NCI-H1417 treated with DMSO at 0.1 percent for 48 hours (cell line): ENCODE measurements at regions not wholly inside any gene's neighbourhood (a gene's known extent, or its start where the extent isn't known, plus 50 kb on each side); places are given as distances from the start of the nearest gene placed in this dataset.
"Not testable (repeated sequence)": the region's sequence is repeated elsewhere in the genome, so short reads cannot be mapped to it uniquely, and the experiment has no call there.

ENCODE experiments used
- DNase-seq: peaks from one replicate; lab custom pipeline; 2025; lab: John Stamatoyannopoulos, UW

- no peak for DNase-seq
These were observed 653.3 kb upstream of the RGS18 start for GRCh38 chr1:191504999-191505398.

GRCh38 chr1:191508239-191508638 lies 650.0 kb upstream of the RGS18 start:
- no peak for DNase-seq

- not testable (repeated sequence) for DNase-seq
These were observed 646.8 kb upstream of the RGS18 start for GRCh38 chr1:191511480-191511879.

GRCh38 chr1:191517826-191518225 lies 640.4 kb upstream of the RGS18 start:
- DNase-seq, result no peak

- DNase-seq, result no peak
These were observed 638.7 kb upstream of the RGS18 start for GRCh38 chr1:191519519-191519918.

- no peak for DNase-seq
These were observed 637.9 kb upstream of the RGS18 start for GRCh38 chr1:191520345-191520744.

GRCh38 chr1:191525944-191526343 lies 632.3 kb upstream of the RGS18 start:
- not testable (repeated sequence) for DNase-seq

- DNase-seq, result no peak
These were observed 630.0 kb upstream of the RGS18 start for GRCh38 chr1:191528275-191528674.

GRCh38 chr1:191530928-191531327 lies 627.3 kb upstream of the RGS18 start:
- no peak for DNase-seq

GRCh38 chr1:191533254-191533653 lies 625.0 kb upstream of the RGS18 start:
- no peak for DNase-seq

- DNase-seq, result no peak
These were observed 621.4 kb upstream of the RGS18 start for GRCh38 chr1:191536791-191537429.

- no peak for DNase-seq
These were observed 616.5 kb upstream of the RGS18 start for GRCh38 chr1:191541758-191542157.

GRCh38 chr1:191542444-191542843 lies 615.8 kb upstream of the RGS18 start:
- DNase-seq, result no peak

- DNase-seq, result no peak
These were observed 611.5 kb upstream of the RGS18 start for GRCh38 chr1:191546803-191547202.

- no peak for DNase-seq
These were observed 607.2 kb upstream of the RGS18 start for GRCh38 chr1:191551019-191551418.

GRCh38 chr1:191558379-191558778 lies 599.9 kb upstream of the RGS18 start:
- no peak for DNase-seq

- no peak for DNase-seq
These were observed 597.0 kb upstream of the RGS18 start for GRCh38 chr1:191561276-191561675.

- DNase-seq, result no peak
These were observed 594.0 kb upstream of the RGS18 start for GRCh38 chr1:191564275-191564674.

GRCh38 chr1:191572479-191572878 lies 585.8 kb upstream of the RGS18 start:
- no peak for DNase-seq

- DNase-seq, result no peak
These were observed 583.1 kb upstream of the RGS18 start for GRCh38 chr1:191575180-191575579.

GRCh38 chr1:191575746-191576145 lies 582.5 kb upstream of the RGS18 start:
- DNase-seq, result no peak

GRCh38 chr1:191577213-191577612 lies 581.0 kb upstream of the RGS18 start:
- no peak for DNase-seq

GRCh38 chr1:191578281-191578680 lies 580.0 kb upstream of the RGS18 start:
- no peak for DNase-seq

GRCh38 chr1:191579019-191579418 lies 579.2 kb upstream of the RGS18 start:
- DNase-seq, result no peak

- no peak for DNase-seq
These were observed 576.1 kb upstream of the RGS18 start for GRCh38 chr1:191582169-191582568.
